Suprapubic skin (tissue), 4 donors: ENCODE measurements at regions not wholly inside any gene's neighbourhood (a gene's known extent, or its start where the extent isn't known, plus 50 kb on each side); places are given as distances from the start of the nearest gene placed in this dataset.

Source experiments
- EP300 ChIP-seq: sonication (generic); formaldehyde crosslinking; IDR thresholded peaks from one replicate; pipeline ENCODE4 v1.6.1; 2017; ENCODE audit warnings: antibody characterized with exemption
- POLR2A ChIP-seq, 2 donors: fragments of 450-650 bp; IDR thresholded peaks; one replicate each; pipeline ENCODE4 v1.6.1; 2017; ENCODE audit warnings: antibody characterized with exemption in 2 of 2, mild to moderate bottlenecking in 2 of 2, moderate library complexity in 2 of 2
- POLR2AphosphoS5 ChIP-seq, 3 donors: sonication (generic); formaldehyde crosslinking; IDR thresholded peaks; one replicate each; pipeline ENCODE4 v1.6.1; 2017; ENCODE audit warnings: antibody characterized with exemption in 3 of 3
- TF ChIP-seq, protein P1 (sequence below), 2 donors: fragments of 200-600 bp in 1 of 2; fragments of 450-650 bp in 1 of 2; sonication (generic) in 1 of 2; IDR thresholded peaks; one replicate each; pipeline ENCODE4 v1.5.1; 2016 to 2019; ENCODE audit warnings: antibody characterized with exemption in 2 of 2, mild to moderate bottlenecking in 1 of 2, moderate library complexity in 1 of 2

DNA sequence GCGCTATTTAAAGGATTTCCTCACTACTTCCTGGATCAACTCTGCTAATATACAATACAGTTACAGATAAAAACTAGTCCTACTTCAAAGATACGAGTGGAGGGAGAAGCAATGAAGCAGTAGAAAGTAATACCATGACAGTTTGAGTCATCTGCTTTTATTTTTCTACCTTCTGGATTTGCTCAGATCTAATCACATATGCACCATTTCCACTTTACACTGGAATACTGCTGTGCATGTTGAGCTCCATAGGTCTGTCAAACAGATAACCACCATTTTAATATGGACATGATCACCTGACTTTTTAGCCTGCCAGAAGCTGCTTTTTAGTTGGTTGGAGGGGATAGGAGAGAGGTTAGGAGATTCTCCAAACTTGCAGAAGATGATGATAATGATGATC, 92.5 kb downstream of the MMUT start:
- no peak for TF ChIP-seq EP300
- TF ChIP-seq, protein P1, sequence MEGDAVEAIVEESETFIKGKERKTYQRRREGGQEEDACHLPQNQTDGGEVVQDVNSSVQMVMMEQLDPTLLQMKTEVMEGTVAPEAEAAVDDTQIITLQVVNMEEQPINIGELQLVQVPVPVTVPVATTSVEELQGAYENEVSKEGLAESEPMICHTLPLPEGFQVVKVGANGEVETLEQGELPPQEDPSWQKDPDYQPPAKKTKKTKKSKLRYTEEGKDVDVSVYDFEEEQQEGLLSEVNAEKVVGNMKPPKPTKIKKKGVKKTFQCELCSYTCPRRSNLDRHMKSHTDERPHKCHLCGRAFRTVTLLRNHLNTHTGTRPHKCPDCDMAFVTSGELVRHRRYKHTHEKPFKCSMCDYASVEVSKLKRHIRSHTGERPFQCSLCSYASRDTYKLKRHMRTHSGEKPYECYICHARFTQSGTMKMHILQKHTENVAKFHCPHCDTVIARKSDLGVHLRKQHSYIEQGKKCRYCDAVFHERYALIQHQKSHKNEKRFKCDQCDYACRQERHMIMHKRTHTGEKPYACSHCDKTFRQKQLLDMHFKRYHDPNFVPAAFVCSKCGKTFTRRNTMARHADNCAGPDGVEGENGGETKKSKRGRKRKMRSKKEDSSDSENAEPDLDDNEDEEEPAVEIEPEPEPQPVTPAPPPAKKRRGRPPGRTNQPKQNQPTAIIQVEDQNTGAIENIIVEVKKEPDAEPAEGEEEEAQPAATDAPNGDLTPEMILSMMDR (IDR thresholded peaks at IDR 0.05): no peak
- no peak for TF ChIP-seq POLR2AphosphoS5 (IDR thresholded peaks at IDR 0.05)
- TF ChIP-seq POLR2A (IDR thresholded peaks at IDR 0.05): no peak
